Uterus (tissue), 2 donors: ENCODE measurements at regions not wholly inside any gene's neighbourhood (a gene's known extent, or its start where the extent isn't known, plus 50 kb on each side); places are given as distances from the start of the nearest gene placed in this dataset.

Experiments
- CTCF ChIP-seq, 4 experiments: fragments of 200-600 bp in 2 of 4; fragments of 450-650 bp in 2 of 4; sonication (generic) in 2 of 4; IDR thresholded peaks; one replicate each; pipeline ENCODE4 v1.5.1; 2016 to 2019; ENCODE audit warnings: antibody characterized with exemption in 4 of 4, mild to moderate bottlenecking in 2 of 4, moderate library complexity in 1 of 4
- POLR2A ChIP-seq, 2 donors: fragments of 450-650 bp; IDR thresholded peaks; one replicate each; pipeline ENCODE4 v1.6.1; 2016; ENCODE audit warnings: antibody characterized with exemption in 2 of 2, mild to moderate bottlenecking in 1 of 2, moderate library complexity in 1 of 2

GRCh38 chr12:19588951-19589350 is 149.7 kb downstream of the AEBP2 start:
- no peak for TF ChIP-seq CTCF (IDR thresholded peaks at IDR 0.05)
- no peak for TF ChIP-seq POLR2A (IDR thresholded peaks at IDR 0.05)
